NCI-H2081 treated with DMSO at 0.1 percent for 48 hours (cell line): ENCODE measurements at regions not wholly inside any gene's neighbourhood (a gene's known extent, or its start where the extent isn't known, plus 50 kb on each side); places are given as distances from the start of the nearest gene placed in this dataset.
"Not testable (repeated sequence)": the region's sequence is repeated elsewhere in the genome, so short reads cannot be mapped to it uniquely, and the experiment has no call there.

Experiments
- DNase-seq: peaks from one replicate; lab custom pipeline; 2025; lab: John Stamatoyannopoulos, UW

GRCh38 chr3:71990545-71990944 is 205.6 kb upstream of the PROK2 start:
- no peak for DNase-seq

- DNase-seq: no peak
Observed at GRCh38 chr3:71989165-71989564, 204.2 kb upstream of the PROK2 start.

GRCh38 chr3:71987828-71988227 is 202.9 kb upstream of the PROK2 start:
- DNase-seq: peak; percentile 28

GRCh38 chr3:71987089-71987735 is 202.3 kb upstream of the PROK2 start:
- no peak for DNase-seq

GRCh38 chr3:71986606-71987005 is 201.7 kb upstream of the PROK2 start:
- no peak for DNase-seq

- DNase-seq: no peak
Observed at GRCh38 chr3:71984843-71985613, 200.1 kb upstream of the PROK2 start.

GRCh38 chr3:71983694-71984093 is 198.7 kb upstream of the PROK2 start:
- DNase-seq: no peak

- not testable (repeated sequence) for DNase-seq
Observed at GRCh38 chr3:71982506-71983258, 197.7 kb upstream of the PROK2 start.

- no peak for DNase-seq
Observed at GRCh38 chr3:71979175-71979574, 194.2 kb upstream of the PROK2 start.

- no peak for DNase-seq
Observed at GRCh38 chr3:71978150-71978721, 193.3 kb upstream of the PROK2 start.

- DNase-seq: no peak
Observed at GRCh38 chr3:71977525-71977924, 192.6 kb upstream of the PROK2 start.

GRCh38 chr3:71975573-71975972 is 190.6 kb upstream of the PROK2 start:
- DNase-seq: no peak

GRCh38 chr3:71974786-71975185 is 189.8 kb upstream of the PROK2 start:
- no peak for DNase-seq

- no peak for DNase-seq
Observed at GRCh38 chr3:71973274-71974030, 188.5 kb upstream of the PROK2 start.

- DNase-seq: no peak
Observed at GRCh38 chr3:71972031-71972430, 187.1 kb upstream of the PROK2 start.

- no peak for DNase-seq
Observed at GRCh38 chr3:71968544-71968943, 183.6 kb upstream of the PROK2 start.

- no peak for DNase-seq
Observed at GRCh38 chr3:71966185-71966584, 181.2 kb upstream of the PROK2 start.

GRCh38 chr3:71964170-71964569 is 179.2 kb upstream of the PROK2 start:
- DNase-seq: no peak

- DNase-seq: peak; percentile 26
Observed at GRCh38 chr3:71962561-71963240, 177.8 kb upstream of the PROK2 start.

- DNase-seq: no peak
Observed at GRCh38 chr3:71961891-71962290, 176.9 kb upstream of the PROK2 start.

- no peak for DNase-seq
Observed at GRCh38 chr3:71961378-71961777, 176.4 kb upstream of the PROK2 start.
